ENCODE measurements at regions not wholly inside any gene's neighbourhood (a gene's known extent, or its start where the extent isn't known, plus 50 kb on each side); places are given as distances from the start of the nearest gene placed in this dataset.

DNA sequence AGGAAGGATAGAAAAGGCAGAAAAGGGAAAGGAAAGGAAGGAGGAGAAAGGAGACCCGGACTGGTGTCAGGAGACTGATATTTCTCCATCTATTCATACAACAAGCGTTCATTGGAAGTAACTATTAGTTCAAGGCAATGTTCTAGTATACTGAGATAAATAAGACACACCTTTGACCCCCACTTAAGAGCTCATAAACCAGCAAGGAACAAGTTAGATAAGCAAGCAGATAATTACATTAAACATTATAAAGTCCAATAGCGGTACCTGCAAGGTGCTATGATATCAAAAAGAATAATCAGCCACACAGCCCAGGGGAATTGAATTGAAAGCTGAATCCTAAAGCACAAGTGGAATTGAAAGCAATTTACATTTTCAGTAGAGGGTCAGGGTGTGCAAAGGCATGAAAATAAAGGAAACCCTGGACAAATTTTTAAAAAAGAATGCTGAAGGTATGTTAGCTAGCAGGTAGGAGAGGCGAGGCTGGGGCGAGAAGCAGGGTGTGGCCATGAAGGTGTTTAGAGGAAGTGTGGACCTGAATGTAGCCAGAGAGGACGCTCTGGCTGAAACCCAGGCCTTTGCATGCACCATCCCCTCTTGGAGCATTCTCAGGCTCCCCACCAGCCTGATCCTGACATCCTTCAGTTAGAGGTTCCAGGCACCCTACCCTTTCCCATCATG is 200.0 kb downstream of the SETD4 start:
- no peak for DNase-seq
- Histone ChIP-seq H3K79me1 (ENCODE audit: insufficient read depth, low read depth, low read length, poor library complexity, severe bottlenecking) (no peaks in the 10 kb centered on the region), H2BK12ac (ENCODE audit: insufficient read length, low read depth, low read length) (no peak overlapping the region), H3K23me2 (ENCODE audit: insufficient read length, low read depth, low read length, poor library complexity, severe bottlenecking) (no peaks in the 10 kb centered on the region), H3K4me2 (ENCODE audit: insufficient read depth, insufficient read length, low read length) (no peak overlapping the region), H3K27ac (ENCODE audit: insufficient read length, low read depth, low read length) (no peak overlapping the region), H2BK20ac (ENCODE audit: low read depth, low read length, poor library complexity, severe bottlenecking) (no peak overlapping the region), H4K20me1 (ENCODE audit: control insufficient read depth, insufficient read depth, insufficient read length) (no peaks in the 10 kb centered on the region), H2BK120ac (ENCODE audit: low read depth, low read length, poor library complexity, severe bottlenecking) (no peak overlapping the region), H3T11ph (ENCODE audit: low read length) (no peak overlapping the region), H3K27me3 (ENCODE audit: insufficient read depth, low read length) (no peaks in the 10 kb centered on the region), H3K9me3 (ENCODE audit: control insufficient read depth, low read depth, low read length) (no peaks in the 10 kb centered on the region), H3K9ac (ENCODE audit: extremely low read depth, insufficient read length, low read length) (no peak overlapping the region), H2BK5ac (ENCODE audit: insufficient read length, low read length) (no peak overlapping the region), H4K91ac (ENCODE audit: insufficient read length, low read depth, low read length) (no peak overlapping the region), H3K4ac (ENCODE audit: low read depth, low read length) (no peak overlapping the region), H3K23ac (ENCODE audit: insufficient read length, low read depth, low read length) (no peak overlapping the region), H3K79me2 (ENCODE audit: insufficient read depth, low read length) (no peaks in the 10 kb centered on the region), H3K18ac (ENCODE audit: insufficient read length, low read depth, low read length) (no peak overlapping the region), H4K8ac (replicated peaks; ENCODE audit: insufficient read length, low read depth, low read length) (no peak overlapping the region), H3K4me1 (ENCODE audit: insufficient read depth, low read length) (no peaks in the 10 kb centered on the region), H3K56ac (ENCODE audit: insufficient read length, low read depth, low read length) (no peak overlapping the region), H2AK5ac (ENCODE audit: insufficient read length, low read length) (no peak overlapping the region), H2AFZ (ENCODE audit: low read length) (no peak overlapping the region), H4K5ac (ENCODE audit: insufficient read length, low read depth, low read length) (no peak overlapping the region), H3K14ac (ENCODE audit: insufficient read depth, low read length) (no peak overlapping the region), H2BK15ac (ENCODE audit: low read depth, low read length) (no peak overlapping the region)
- TF ChIP-seq, protein P1, sequence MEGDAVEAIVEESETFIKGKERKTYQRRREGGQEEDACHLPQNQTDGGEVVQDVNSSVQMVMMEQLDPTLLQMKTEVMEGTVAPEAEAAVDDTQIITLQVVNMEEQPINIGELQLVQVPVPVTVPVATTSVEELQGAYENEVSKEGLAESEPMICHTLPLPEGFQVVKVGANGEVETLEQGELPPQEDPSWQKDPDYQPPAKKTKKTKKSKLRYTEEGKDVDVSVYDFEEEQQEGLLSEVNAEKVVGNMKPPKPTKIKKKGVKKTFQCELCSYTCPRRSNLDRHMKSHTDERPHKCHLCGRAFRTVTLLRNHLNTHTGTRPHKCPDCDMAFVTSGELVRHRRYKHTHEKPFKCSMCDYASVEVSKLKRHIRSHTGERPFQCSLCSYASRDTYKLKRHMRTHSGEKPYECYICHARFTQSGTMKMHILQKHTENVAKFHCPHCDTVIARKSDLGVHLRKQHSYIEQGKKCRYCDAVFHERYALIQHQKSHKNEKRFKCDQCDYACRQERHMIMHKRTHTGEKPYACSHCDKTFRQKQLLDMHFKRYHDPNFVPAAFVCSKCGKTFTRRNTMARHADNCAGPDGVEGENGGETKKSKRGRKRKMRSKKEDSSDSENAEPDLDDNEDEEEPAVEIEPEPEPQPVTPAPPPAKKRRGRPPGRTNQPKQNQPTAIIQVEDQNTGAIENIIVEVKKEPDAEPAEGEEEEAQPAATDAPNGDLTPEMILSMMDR (conservative IDR thresholded peaks at IDR 0.05) = no peak
- WGBS (ENCODE audit: extremely low coverage, insufficient read length, low lambda C conversion rate) = no CpG with 5 or more reads among the region's 6 CpGs
- Mint-ChIP-seq H3K27ac (peak overlapping the region in 1 of 3 experiments; percentile 59; a peak in 1 of 7 replicates), H3K36me3 (ENCODE audit: insufficient read depth in 1 of 3, low read depth in 3 of 3) (no peaks in the 10 kb centered on the region), H3K27me3 (ENCODE audit: low read depth) (peaks cover 2% of the 10 kb centered on the region), H3K9me3 (no peaks in the 10 kb centered on the region), H3K4me3 (no peak overlapping the region), H3K4me1 (no peaks in the 10 kb centered on the region; a peak in 1 of 4 replicates)

Data from H9 (cell line).